Jurkat, Clone E6-1 (cell line): ENCODE measurements at regions not wholly inside any gene's neighbourhood (a gene's known extent, or its start where the extent isn't known, plus 50 kb on each side); places are given as distances from the start of the nearest gene placed in this dataset.
"Not testable (repeated sequence)": the region's sequence is repeated elsewhere in the genome, so short reads cannot be mapped to it uniquely, and the experiment has no call there.

Experiments used
- DNase-seq: peaks from one replicate; pipeline ENCODE4 v3.0.0-alpha.2; 2011; ENCODE audit warnings: low read depth, low spot score
- H3K4me3 ChIP-seq: 2 replicates; pipeline ENCODE4 v1.5.1; 2011; ENCODE audit warnings: mild to moderate bottlenecking, low read length, control low read depth, moderate library complexity

DNA sequence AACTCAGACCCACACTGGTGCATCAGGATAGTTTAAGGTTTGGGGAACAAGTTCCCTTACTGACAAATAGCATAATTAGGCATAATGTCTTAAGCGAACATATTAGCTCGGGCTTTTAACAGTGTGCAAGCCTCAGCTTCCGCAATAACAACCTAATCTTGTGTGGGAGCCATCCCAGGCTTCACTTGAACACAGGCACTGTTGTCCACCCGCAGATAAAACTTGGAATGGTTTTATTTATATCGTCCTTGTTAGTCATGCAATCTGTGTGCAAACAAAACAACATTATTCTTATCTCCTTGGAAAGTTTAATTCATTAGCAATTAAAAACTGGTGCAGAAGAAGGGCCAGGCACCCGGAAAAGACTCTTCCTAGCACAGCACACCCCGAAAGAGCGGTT, 107.4 kb downstream of the LMO4 start:
- H3K4me3 ChIP-seq, DNase-seq: not testable (repeated sequence)

DNA sequence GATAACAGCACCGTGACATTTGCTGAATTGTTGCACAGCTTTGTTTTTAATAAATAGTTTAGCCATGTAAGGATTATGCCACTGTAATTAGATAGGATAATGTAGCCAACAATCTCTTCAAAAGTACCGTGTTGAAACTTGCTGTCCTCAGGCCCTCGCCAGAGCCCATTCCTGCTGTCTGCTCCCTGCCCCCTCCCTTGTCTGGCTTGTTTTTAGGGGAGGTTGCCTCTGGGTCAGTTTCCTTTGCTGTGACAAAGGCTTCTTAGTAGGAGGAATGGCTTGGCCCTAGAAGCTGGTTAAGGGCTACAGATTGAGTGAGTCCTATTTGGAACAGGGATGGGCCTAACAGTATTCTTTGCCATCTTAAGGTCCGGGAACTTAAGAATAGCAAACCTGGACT, 107.9 kb downstream of the LMO4 start:
- no peak overlapping the region for H3K4me3 ChIP-seq
- no peak for DNase-seq

DNA sequence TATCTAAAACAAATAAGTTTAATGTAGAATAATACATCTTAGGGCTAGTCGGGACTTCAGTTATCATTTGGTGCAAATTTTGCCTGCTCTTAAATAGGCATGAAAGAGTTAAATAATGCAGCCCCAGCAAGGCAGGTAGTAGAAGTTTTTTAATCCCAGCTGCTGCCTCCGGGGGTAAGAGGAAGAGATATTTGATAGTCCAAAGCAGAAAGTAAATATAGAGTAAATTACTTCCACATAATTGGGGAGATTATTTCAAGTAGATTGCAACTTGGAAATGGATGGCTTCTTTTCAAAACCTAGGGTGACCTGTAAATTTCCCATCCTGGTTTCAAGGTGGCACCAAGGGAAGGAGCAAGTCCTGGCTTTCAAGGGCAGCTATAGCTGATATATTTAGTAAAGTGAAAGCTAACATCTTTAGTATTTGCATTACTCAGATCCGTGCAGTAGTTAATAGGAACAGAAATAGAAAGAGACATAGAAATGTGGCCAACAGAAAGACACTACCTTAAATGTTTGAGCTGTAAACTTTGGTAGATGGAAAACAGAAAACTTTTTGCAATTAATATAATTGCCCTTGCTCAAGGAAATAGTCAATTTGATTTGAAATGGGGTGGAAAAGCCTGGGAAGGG, 109.1 kb downstream of the LMO4 start:
- H3K4me3 ChIP-seq, result no peak overlapping the region
- no peak for DNase-seq

DNA sequence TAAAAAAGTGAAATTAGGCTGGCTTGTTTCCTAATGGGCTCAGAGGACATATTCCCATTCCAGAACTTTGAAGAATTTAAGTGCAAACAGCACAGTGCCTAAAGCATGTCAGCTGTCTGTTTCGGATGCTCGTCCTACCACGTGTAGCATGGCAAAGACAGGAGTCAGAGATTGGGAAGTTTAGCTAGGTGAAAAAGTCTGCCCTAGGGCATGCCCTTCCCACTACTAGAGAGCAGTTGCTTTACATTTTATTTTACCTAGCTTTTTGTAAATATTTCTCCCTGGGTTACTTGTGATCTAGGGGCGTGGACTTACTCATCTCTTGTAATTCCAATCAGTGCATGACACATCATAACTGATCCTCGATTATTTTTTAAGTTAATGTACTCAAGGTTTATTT, 111.1 kb downstream of the LMO4 start:
- no peak for DNase-seq
- H3K4me3 ChIP-seq, result no peak overlapping the region

DNA sequence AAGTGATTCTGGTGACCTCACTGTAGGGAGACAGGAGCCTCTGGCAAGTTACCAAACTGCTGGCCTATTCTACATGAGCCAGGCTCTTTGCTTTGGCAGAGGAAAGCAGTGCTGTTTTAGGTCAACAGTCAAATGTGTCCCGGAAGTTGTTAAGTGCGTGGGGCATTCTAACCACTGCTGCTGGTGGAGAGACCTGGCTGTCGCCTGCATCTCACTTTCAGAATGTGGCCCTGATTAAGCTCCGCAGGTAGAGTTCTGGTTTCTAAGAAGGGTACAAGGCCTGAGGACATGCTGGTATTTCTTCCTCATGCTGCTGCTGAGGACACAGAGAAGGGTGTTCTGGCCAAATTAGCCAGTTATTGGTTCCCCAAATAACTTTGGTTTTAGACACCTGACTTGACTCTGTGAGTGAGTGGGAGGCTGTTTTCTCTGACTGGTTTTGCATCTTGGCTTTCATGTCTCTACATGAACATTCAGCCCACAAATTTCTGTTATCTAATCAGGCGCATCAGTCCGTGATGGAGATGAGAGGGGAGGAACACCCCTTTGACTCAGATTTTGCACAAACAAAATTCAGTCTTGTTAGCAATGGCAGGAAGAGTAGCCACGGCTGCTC, 120.8 kb downstream of the LMO4 start:
- DNase-seq, result no peak
- H3K4me3 ChIP-seq, result no peak overlapping the region

DNA sequence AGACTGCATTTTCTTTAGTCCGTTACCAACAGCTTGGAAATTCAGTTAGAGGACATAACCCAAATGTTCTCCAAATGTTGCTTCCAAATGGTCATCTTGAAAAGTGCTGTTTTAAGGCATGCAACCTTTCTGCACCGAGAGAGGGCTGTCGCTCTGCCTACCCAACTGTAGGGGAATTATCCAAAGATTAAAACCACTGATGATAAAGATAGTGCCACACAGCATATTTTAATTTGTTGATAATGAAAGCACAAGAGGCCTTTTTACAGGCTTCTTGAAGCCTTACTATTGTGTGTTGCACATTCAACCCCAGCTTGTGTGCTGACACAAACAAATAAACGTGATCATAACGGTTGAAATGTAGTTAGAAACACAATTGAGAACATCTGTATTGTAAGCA, 121.5 kb downstream of the LMO4 start:
- no peak for DNase-seq
- no peak overlapping the region for H3K4me3 ChIP-seq

DNA sequence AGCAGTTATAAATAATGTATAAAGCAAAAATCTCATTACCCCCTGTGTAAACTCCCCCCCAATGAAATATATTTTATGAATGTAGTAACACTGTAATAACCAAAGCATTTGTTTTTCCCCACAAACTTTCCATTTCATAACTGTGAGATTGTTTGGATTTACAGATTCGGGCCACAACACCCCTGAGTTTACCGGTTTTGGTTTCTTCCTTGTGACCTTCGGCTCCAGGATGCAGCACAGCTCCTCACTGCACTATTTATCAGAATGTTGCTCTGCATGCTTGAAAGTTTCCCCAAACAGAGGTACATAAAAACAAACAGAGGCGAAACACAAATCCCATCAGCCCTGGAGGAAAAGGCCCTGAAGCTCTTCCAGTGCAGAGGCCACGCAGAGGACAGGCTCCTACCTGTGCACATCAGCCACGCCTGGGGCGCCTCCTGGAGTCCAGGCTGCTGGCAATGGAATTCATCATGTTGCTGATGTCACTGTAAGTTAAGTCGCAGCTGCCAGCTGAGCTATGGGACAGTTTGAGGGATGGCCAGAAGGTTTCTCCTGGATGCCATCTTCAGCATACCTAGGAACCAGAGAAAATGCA, 122.0 kb downstream of the LMO4 start:
- no peak overlapping the region for H3K4me3 ChIP-seq
- no peak for DNase-seq

DNA sequence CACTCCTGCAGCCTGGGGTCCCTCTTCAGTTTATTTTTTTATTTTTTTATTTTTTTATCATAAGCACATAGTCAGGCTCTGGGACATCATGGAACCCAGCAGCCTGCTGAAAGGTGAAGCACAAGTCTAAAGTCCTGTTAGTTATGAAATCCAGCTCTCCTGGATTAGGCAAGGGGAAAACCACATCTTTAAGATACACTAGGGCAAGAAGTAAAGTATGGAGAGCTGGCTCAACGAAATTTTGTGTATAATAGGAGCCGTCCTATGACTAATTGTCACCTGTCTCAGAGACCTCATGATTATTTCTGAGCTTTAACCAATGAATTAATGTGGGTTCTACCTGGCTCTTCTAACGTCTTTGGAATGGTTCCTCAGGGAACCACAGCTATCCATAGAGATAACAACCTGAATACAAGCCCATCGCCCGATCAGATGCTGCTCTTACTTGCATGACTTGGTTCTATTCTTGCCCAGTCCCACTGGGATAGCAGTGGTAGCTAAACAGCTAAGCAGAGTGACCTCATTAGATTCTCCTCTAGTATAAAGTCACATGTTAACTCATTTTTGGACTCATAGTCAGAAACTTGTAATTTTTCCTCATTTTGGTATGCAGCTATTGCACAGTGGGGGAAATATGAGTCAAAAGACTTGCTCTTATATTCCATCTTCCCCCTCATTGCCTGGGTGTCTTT, 122.7 kb downstream of the LMO4 start:
- DNase-seq, result no peak
- H3K4me3 ChIP-seq, result no peak overlapping the region

DNA sequence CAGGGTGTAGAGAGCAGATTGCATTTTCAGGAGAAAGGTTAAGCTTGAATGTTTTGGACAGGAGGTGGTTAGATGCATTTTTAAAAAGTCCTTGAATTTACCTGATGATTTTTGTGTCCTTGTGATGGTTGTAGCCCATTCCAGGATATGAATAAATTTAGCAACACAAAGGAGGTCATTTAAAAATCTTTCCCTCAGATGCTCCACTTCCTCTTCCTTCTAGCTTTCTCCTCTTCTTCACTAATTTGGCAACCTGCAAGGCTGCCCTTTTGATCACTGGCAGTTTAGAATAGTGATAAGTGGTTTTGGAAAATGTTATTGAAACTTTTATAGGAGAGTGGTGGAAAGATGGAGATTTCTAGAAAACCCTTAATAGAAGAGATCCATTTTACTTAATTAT, 124.0 kb downstream of the LMO4 start:
- no peak overlapping the region for H3K4me3 ChIP-seq
- no peak for DNase-seq

DNA sequence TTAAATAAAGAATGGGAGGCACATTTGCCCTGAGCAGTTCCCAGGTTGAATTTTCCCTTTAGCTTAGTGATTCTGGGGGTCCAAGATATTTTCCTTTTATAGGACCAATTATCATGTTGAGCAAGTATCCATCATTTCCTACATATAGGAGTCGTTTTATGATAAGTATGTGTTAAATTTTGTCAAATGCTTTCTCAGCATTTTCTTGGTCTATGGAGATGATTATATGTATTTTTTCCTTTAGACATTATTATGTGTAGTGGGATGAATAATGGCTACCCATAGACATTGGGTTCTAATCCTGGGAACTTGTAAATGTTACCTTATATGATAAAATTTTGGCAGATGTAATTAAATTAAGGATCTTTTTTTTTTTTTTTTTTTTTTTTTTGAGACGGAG, 128.7 kb downstream of the LMO4 start:
- H3K4me3 ChIP-seq, result no peak overlapping the region
- DNase-seq, result no peak

DNA sequence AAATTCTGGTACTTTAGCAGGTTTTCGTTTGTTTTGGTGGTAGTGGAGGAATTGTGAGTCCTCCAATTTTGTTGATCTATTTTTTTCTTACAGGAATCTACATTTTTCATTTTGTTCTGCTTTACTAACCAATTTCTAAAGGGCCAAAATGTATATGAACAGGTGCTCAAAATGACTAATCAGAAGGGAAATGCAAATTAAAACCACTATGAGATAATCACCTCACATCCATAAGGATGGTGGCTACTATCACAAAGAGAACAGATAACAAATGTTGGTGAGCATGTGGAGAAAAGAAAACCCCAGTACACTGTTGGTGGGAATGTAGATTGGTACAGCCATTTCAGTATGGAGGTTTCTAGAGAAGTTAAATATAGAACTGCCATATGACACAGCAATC, 134.2 kb downstream of the LMO4 start:
- no peak for DNase-seq
- H3K4me3 ChIP-seq, result no peak overlapping the region

DNA sequence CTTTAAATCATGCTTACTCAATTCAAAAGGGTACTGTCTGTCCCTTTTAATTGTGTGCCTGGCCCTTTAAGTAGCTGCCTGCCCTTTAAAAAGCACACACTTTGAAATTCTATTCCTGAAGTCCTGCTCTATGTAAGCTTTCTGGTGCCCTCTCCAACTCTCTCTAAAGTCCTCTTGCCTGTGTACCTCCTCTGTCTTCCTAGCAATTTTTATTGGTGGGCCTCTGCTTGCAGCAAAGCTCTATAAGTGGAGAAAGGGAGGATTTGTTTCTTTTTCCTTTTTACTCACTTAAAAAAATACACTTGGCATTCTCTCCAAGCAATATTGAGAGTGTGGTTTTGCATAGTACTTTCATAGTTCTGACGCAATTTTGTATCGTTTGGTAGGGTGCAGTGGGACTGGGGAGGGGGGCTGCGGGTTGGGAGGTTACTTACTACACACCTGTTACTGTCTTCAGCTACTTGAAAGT, 135.4 kb downstream of the LMO4 start:
- no peak overlapping the region for H3K4me3 ChIP-seq
- DNase-seq, result no peak

DNA sequence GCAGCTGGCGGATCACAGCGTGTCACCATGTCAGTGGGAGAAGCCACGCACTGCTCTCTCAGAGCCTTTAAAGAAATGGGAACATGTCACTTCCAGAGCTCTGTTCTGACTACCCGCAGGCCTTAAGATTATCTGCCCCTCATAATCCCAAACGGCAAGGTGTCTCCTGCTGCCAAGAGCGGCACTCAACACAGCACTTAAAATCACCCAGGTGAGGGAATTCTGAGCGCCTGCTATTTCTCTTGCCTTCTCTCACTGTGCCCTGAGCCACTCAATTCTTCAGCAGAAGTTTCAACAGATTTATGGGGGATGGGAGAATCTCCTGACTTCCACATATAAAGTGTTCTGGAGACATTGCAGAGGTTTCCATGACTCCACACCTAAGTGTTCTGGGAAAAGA, 137.9 kb downstream of the LMO4 start:
- DNase-seq, result no peak
- no peak overlapping the region for H3K4me3 ChIP-seq

DNA sequence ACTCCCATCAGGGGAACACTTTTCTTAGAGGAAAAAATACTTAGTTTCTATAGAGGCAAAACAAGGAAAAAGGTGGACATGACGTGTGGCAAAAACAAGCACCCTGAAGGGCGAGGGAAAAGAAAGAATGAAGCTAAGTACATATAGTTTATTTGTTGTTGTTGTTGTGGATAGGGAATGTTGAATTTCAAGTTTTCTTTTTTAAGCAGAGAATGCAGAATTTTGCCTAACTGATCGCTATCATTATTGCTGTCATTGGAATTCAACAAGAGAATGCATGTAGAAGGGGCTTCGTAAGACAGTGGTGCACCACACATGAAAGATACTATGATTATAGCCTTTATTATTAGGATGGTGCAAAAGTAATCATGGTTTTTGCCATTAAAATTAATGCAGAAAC, 144.0 kb downstream of the LMO4 start:
- no peak for DNase-seq
- H3K4me3 ChIP-seq, result no peak overlapping the region

DNA sequence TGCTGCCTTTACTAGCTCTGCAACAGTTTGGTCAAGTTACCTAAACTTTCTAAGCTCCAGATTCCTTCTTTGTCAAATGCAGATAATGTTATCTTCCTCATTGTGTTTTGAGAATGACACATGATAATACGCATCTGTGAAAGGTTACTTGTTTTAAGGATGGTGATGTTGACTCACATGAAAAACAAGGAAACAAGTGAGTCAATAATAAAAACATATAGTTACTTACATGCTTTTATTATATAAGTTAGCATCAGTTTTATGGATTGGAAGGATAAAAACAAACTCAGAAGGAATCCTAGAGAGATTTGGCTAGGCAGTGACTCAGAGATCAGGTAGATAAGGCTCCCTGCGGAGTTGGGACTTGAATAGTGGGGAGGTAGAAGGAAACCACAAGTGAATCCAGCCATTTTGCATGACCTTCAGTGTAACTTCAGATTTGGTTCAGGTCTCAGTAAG, 144.6 kb downstream of the LMO4 start:
- DNase-seq, result no peak
- H3K4me3 ChIP-seq, result no peak overlapping the region

DNA sequence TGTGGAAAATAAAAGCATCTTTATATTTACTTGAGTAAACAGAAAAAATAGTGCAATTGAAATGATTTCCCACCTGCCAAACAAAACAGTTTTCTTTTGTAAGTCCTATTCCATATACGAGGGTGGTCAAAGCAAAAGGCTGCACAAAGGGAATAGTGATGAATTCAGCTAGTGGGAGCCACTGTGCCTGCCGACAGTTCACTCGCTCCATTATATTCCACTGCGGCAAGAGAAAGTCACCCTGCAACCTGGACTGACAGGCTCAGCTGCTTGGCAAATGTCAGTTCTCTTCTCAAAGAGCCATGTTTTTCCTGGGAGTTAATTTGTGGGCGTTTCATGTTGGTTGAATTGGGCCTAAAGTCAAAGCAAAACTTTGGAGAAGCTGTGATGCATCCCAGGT, 145.4 kb downstream of the LMO4 start:
- DNase-seq, result no peak

DNA sequence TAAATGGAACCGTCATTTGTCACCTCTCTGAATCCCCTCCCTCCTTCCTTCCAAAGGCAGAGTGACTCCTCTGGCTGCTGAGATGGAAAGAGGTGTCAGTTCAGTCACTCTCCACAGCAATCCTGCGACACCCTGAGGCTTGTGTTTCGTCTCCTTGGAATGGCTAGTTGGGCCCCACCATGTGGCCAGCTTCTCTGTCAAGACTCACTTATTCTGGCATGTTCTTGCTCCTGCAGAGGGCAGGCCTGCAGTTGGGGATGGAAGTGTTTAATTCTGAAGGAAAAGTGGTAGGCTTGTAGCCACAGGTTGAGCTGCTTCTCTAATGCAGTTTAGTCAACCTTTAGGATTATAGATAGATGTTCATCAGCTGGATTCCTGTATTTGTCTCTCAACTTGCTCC, 149.6 kb downstream of the LMO4 start:
- no peak for DNase-seq
- H3K4me3 ChIP-seq, result no peak overlapping the region

More for the DNA sequence above, 145.4 kb downstream of the LMO4 start:
- H3K4me3 ChIP-seq, result no peak overlapping the region

DNA sequence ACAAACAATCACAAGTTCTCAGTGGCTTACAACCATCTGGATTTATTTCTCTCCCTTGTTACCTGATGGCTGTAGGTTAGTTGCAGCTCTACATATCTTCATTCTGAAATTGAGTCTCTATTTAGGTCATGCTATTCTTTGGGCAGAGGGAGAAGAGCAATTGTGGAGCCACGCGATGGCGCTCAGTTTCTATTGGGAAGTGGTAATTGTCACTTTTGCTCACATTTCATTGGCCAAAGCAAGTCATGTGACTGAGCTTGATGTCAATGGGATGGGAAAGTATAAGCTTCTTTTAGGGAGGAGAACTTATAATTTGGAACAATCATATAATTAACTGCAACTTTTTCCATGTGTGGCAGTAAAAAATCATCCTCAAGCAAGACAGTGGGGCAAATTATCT, 166.5 kb downstream of the LMO4 start:
- no peak overlapping the region for H3K4me3 ChIP-seq
- no peak for DNase-seq

DNA sequence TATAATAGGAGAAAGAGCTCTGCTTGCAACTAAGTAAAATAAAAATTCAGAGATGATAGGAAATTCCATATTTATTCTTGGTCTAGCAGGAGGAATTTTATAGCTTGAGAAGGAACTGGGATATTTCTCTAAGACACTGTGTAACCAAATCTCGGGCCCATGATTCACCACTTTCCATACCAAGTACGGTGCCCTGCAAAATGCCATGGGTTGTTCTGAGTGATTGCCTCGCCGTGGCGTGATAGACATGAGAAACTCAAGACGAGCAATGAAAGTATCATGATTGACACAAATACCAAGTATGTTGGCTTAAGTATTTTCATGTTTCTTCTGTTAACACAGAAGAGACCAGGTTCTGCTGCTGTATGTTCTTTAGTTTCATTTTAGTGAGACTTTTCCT, 167.2 kb downstream of the LMO4 start:
- no peak overlapping the region for H3K4me3 ChIP-seq

More for the DNA sequence above, 167.2 kb downstream of the LMO4 start:
- DNase-seq, result no peak
